ENCODE measurements at regions not wholly inside any gene's neighbourhood (a gene's known extent, or its start where the extent isn't known, plus 50 kb on each side); places are given as distances from the start of the nearest gene placed in this dataset.

DNA sequence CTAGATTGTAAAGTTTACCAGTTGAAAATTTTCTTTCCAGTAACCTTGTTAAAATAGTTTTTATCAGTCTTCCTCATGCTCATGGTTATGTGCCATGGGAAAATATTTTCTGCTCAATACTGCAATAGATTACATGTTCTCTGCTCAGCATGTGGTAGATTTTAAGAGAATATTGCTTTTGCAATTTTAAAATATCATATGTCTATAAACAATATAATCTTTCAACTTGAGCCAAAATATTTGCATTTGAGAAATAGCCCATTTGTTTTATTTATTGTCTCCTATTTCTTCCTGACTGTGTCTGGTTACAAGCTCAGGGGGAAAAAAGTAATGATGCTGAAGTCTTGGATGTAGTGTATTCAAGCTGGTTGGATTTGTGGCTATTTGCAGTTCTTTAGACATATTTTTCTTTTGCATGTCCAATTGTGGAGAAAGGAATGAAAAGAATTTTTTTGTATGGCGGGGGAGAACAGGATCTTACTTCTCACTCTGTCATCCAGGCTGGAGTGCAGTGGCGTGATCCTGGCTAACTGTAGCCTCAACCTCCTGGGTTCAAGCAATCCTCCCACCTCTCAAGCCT is 342.6 kb upstream of the NAV3 start:
- TF ChIP-seq, protein P1, sequence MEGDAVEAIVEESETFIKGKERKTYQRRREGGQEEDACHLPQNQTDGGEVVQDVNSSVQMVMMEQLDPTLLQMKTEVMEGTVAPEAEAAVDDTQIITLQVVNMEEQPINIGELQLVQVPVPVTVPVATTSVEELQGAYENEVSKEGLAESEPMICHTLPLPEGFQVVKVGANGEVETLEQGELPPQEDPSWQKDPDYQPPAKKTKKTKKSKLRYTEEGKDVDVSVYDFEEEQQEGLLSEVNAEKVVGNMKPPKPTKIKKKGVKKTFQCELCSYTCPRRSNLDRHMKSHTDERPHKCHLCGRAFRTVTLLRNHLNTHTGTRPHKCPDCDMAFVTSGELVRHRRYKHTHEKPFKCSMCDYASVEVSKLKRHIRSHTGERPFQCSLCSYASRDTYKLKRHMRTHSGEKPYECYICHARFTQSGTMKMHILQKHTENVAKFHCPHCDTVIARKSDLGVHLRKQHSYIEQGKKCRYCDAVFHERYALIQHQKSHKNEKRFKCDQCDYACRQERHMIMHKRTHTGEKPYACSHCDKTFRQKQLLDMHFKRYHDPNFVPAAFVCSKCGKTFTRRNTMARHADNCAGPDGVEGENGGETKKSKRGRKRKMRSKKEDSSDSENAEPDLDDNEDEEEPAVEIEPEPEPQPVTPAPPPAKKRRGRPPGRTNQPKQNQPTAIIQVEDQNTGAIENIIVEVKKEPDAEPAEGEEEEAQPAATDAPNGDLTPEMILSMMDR (IDR thresholded peaks at IDR 0.05; ENCODE audit: low read depth, low read length, missing control alignments) = no peak
- DNase-seq (ENCODE audit: extremely low read depth, low read depth) = no peak
- no peak overlapping the region for H3K4me3 ChIP-seq (replicated peaks; ENCODE audit: low read depth, low read length)

DNA sequence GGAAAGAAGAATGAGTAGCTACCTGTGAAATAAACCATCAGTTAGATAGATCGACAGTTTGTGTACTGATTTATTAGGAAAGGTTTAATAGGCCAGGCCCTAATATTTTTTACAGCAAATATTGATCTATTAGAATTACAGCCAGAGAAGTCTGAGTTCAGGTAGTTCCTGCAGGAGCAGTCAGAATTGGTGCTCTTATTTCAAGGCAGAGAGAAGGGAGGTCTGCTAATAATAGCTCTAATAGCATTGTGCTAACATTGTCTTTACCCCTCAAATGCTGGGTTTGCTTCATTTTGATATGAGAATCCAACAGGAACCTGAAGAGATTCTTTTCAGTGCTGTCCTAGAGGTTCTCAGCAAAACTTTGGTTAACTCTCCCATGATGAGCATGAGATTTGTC is 343.8 kb upstream of the NAV3 start:
- TF ChIP-seq, protein P1 (IDR thresholded peaks at IDR 0.05; ENCODE audit: low read depth, low read length, missing control alignments) = no peak
- no peak overlapping the region for H3K4me3 ChIP-seq (replicated peaks; ENCODE audit: low read depth, low read length)
- DNase-seq (ENCODE audit: extremely low read depth, low read depth) = no peak

DNA sequence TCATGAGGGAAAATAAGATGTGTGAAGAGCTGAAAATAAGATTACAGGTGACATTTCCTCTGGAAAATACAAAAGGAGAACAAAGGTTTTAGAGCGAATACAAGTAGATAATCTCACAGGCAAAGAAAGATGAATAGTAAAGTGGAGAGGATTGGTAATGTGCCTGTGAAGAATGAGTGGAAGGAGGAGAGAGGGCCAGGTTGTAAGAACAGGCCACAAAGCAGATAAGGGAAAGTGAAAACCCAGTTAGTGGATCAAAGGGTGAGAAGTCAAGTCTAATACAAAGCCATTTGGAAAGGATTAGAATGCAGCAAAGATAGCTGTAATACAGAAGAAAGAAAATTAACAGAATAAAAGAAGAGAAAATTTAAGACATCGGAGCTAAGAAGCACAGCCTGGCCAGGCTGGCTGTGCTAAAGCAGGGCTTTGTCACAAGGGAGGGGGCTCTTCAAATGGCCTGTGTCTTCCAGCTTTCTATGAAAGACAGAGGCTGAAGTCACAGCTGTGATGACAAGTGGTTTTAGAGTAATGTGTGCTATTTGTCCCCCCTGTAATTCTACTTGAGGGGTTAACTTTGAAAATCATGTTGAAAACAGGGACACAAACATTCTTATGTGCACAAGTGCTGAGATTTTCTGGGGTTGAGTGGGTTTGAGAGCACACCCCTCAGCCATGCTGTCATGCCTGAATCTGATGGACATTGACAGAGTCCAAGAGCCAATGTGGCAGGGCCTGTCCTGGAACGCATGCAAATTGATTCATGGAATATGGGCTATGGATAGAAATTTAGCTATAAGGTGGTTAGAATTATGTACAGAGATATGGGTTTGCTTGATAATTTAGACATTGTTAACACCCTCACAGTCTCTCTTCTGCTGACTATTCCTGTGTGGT is 344.5 kb upstream of the NAV3 start:
- H3K4me3 ChIP-seq (replicated peaks; ENCODE audit: low read depth, low read length) = no peak overlapping the region
- no peak for DNase-seq (ENCODE audit: extremely low read depth, low read depth)
- TF ChIP-seq, protein P1 (IDR thresholded peaks at IDR 0.05; ENCODE audit: low read depth, low read length, missing control alignments) = no peak

DNA sequence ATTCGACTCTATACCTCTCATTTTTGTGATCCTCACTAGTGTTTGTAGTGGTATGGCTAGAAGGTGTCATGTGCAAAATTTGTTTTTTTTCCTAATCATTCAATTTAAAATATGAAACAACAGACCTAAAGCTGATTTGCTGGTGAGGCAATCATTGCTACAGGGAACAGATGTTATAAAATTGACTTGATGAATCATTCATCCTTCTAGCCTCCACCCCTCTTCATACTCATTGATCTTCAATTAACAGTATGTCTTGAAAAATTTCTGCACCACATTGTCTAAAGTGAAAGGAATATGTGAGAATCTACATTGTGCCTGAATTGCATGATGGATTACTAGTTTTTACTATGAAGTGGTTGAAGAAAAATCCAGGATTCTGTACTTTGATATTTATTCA is 349.0 kb upstream of the NAV3 start:
- DNase-seq (ENCODE audit: extremely low read depth, low read depth) = no peak
- no peak overlapping the region for H3K4me3 ChIP-seq (replicated peaks; ENCODE audit: low read depth, low read length)

DNA sequence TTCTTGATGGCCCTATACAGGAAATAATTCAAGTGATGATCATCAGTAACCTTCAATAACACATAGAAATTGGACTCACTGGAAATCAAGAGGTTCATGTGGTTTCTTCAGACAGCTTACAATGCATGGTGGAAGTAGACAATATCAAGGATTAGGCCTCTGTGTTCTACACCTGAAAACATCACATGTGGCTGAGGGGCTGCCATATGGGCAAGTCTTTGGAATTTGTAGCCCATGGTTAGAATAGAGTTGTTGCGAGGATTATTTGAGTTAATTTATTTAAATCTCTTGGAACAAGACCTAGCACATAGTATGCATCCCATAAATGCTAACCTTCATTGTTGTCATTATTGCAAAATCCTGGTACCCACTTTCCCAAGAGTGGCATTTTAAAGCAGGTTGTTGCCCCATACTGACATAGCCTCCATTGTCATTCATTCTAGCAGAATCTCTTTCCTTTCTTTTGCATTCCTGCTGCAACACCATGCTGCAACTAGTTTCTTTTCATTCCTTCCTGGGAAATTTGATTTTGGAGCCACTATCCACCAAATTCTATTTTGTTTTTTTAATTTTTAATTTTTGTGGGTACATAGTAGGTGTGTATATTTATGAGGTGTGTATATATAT is 352.7 kb upstream of the NAV3 start:
- no peak for DNase-seq (ENCODE audit: extremely low read depth, low read depth)
- TF ChIP-seq, protein P1 (IDR thresholded peaks at IDR 0.05; ENCODE audit: low read depth, low read length, missing control alignments) = no peak
- no peak overlapping the region for H3K4me3 ChIP-seq (replicated peaks; ENCODE audit: low read depth, low read length)

More for the DNA sequence above, 349.0 kb upstream of the NAV3 start:
- TF ChIP-seq, protein P1 (IDR thresholded peaks at IDR 0.05; ENCODE audit: low read depth, low read length, missing control alignments) = no peak

DNA sequence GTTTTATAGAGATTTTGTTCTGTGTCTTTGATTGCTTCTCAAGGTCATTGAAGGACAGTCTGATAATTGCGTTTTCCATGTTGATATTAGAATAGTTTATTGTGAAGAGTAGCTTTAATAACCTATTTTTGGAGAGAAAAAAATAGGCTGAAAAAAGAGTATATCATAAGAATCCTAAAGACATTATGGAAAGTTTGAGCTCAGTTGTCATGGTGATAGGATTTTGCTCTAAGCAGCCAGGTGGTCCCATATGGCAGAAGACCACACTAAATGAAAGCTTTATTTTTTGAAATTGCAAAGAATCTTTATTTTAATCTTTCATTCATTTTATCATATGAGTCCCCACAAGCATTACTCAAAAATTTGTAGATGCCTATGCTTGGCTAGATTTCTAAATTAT is 358.9 kb upstream of the NAV3 start:
- no peak for DNase-seq (ENCODE audit: extremely low read depth, low read depth)
- TF ChIP-seq, protein P1 (IDR thresholded peaks at IDR 0.05; ENCODE audit: low read depth, low read length, missing control alignments) = no peak
- no peak overlapping the region for H3K4me3 ChIP-seq (replicated peaks; ENCODE audit: low read depth, low read length)
